HAP-1 (cell line): ENCODE measurements at regions not wholly inside any gene's neighbourhood (a gene's known extent, or its start where the extent isn't known, plus 50 kb on each side); places are given as distances from the start of the nearest gene placed in this dataset.

Experiments used
- DNase-seq, 2 experiments: peaks; one replicate each; pipeline ENCODE4 v3.0.0-alpha.2; 2016 to 2020; ENCODE audit warnings: low spot score in 2 of 2
- H3K27me3 ChIP-seq: fragments of 250-450 bp; sonication (Bioruptor Pico); 2 replicates; pipeline ENCODE4 v1.5.1; 2020; ENCODE audit warnings: low read depth, mild to moderate bottlenecking, moderate library complexity
- H3K36me3 ChIP-seq: fragments of 250-450 bp; sonication (Bioruptor Pico); replicated peaks from 2 replicates; pipeline ENCODE4 v1.5.1; 2020; ENCODE audit warnings: mild to moderate bottlenecking
- H3K4me1 ChIP-seq: fragments of 250-450 bp; sonication (Bioruptor Pico); 2 replicates; pipeline ENCODE4 v1.5.1; 2020; ENCODE audit warnings: mild to moderate bottlenecking
- H3K4me3 ChIP-seq: fragments of 250-450 bp; sonication (Bioruptor Pico); 2 replicates; pipeline ENCODE4 v1.5.1; 2020; ENCODE audit warnings: mild to moderate bottlenecking, moderate library complexity
- H3K9me3 ChIP-seq: fragments of 250-450 bp; sonication (Bioruptor Pico); 2 replicates; pipeline ENCODE4 v1.5.1; 2020; ENCODE audit warnings: mild to moderate bottlenecking, moderate library complexity
- in situ Hi-C: fragments of 300-500 bp; cut with MboI; formaldehyde crosslinking; loops from 3 replicates; pipeline ENCODE4 v1.14.3; 2020; ENCODE audit warnings: low sequenced_read_pairs, inconsistent platforms, mixed read lengths

- H3K36me3 ChIP-seq = no peaks in the 10 kb centered on the region
- no peak for DNase-seq
- H3K4me3 ChIP-seq = no peak overlapping the region
- in situ Hi-C loops = no loop called here
- H3K4me1 ChIP-seq = no peaks in the 10 kb centered on the region
- H3K9me3 ChIP-seq = no peaks in the 10 kb centered on the region; the same call in 1 of the 2 replicates
- H3K27me3 ChIP-seq = no peaks in the 10 kb centered on the region
These were observed 198.7 kb downstream of the CXCL12 start for GRCh38 chr10:44186150-44186549.

- Histone ChIP-seq H3K27me3 (no peaks in the 10 kb centered on the region), H3K4me3 (no peak overlapping the region), H3K9me3 (no peaks in the 10 kb centered on the region), H3K4me1 (no peaks in the 10 kb centered on the region), H3K36me3 (no peaks in the 10 kb centered on the region)
- in situ Hi-C loops = no loop called here
- DNase-seq = no peak
These were observed 199.6 kb downstream of the CXCL12 start for GRCh38 chr10:44185315-44185666.

GRCh38 chr10:44184633-44185314 is 200.1 kb downstream of the CXCL12 start:
- H3K27me3 ChIP-seq = no peaks in the 10 kb centered on the region
- H3K4me3 ChIP-seq = no peak overlapping the region
- in situ Hi-C loops = no loop called here
- H3K36me3 ChIP-seq = no peaks in the 10 kb centered on the region
- DNase-seq = no peak
- no peaks in the 10 kb centered on the region for H3K9me3 ChIP-seq
- no peaks in the 10 kb centered on the region for H3K4me1 ChIP-seq

- Histone ChIP-seq H3K36me3 (no peaks in the 10 kb centered on the region), H3K9me3 (no peaks in the 10 kb centered on the region), H3K4me3 (no peak overlapping the region), H3K27me3 (no peaks in the 10 kb centered on the region), H3K4me1 (no peaks in the 10 kb centered on the region)
- DNase-seq = no peak
- in situ Hi-C loops = no loop called here
These were observed 200.9 kb downstream of the CXCL12 start for GRCh38 chr10:44183667-44184632.

- in situ Hi-C loops = no loop called here
- H3K9me3 ChIP-seq = no peaks in the 10 kb centered on the region
- DNase-seq = no peak
- H3K27me3 ChIP-seq = no peaks in the 10 kb centered on the region
- H3K4me1 ChIP-seq = no peaks in the 10 kb centered on the region
- H3K36me3 ChIP-seq = no peaks in the 10 kb centered on the region
- H3K4me3 ChIP-seq = no peak overlapping the region
These were observed 202.0 kb downstream of the CXCL12 start for GRCh38 chr10:44182909-44183308.

- in situ Hi-C loops = no loop called here
- H3K36me3 ChIP-seq = no peaks in the 10 kb centered on the region
- no peaks in the 10 kb centered on the region for H3K9me3 ChIP-seq
- no peak overlapping the region for H3K4me3 ChIP-seq
- no peaks in the 10 kb centered on the region for H3K4me1 ChIP-seq
- H3K27me3 ChIP-seq = no peaks in the 10 kb centered on the region
- DNase-seq = no peak
These were observed 204.4 kb downstream of the CXCL12 start for GRCh38 chr10:44180321-44181168.

GRCh38 chr10:44178856-44179255 is 206.0 kb downstream of the CXCL12 start:
- Histone ChIP-seq H3K9me3 (no peaks in the 10 kb centered on the region), H3K36me3 (no peaks in the 10 kb centered on the region), H3K4me1 (no peaks in the 10 kb centered on the region), H3K4me3 (no peak overlapping the region), H3K27me3 (no peaks in the 10 kb centered on the region)
- in situ Hi-C loops = no loop called here
- no peak for DNase-seq

- in situ Hi-C loops = no loop called here
- Histone ChIP-seq H3K4me1 (no peaks in the 10 kb centered on the region), H3K4me3 (no peak overlapping the region), H3K27me3 (no peaks in the 10 kb centered on the region), H3K9me3 (no peaks in the 10 kb centered on the region), H3K36me3 (no peaks in the 10 kb centered on the region)
- DNase-seq = no peak
These were observed 206.6 kb downstream of the CXCL12 start for GRCh38 chr10:44178281-44178680.

- no peak overlapping the region for H3K4me3 ChIP-seq
- H3K9me3 ChIP-seq = no peaks in the 10 kb centered on the region
- no peak for DNase-seq
- no peaks in the 10 kb centered on the region for H3K4me1 ChIP-seq
- in situ Hi-C loops = no loop called here
- H3K27me3 ChIP-seq = no peaks in the 10 kb centered on the region
- H3K36me3 ChIP-seq = no peaks in the 10 kb centered on the region
These were observed 207.3 kb downstream of the CXCL12 start for GRCh38 chr10:44177610-44178009.

GRCh38 chr10:44176311-44176710 is 208.6 kb downstream of the CXCL12 start:
- no peaks in the 10 kb centered on the region for H3K27me3 ChIP-seq
- H3K4me3 ChIP-seq = no peak overlapping the region
- no peaks in the 10 kb centered on the region for H3K36me3 ChIP-seq
- H3K9me3 ChIP-seq = no peaks in the 10 kb centered on the region
- no peaks in the 10 kb centered on the region for H3K4me1 ChIP-seq
- no peak for DNase-seq
- in situ Hi-C loops = no loop called here

- no peak for DNase-seq
- H3K4me3 ChIP-seq = no peak overlapping the region
- H3K36me3 ChIP-seq = no peaks in the 10 kb centered on the region
- H3K27me3 ChIP-seq = no peaks in the 10 kb centered on the region
- H3K9me3 ChIP-seq = no peaks in the 10 kb centered on the region
- in situ Hi-C loops = no loop called here
- no peaks in the 10 kb centered on the region for H3K4me1 ChIP-seq
These were observed 211.3 kb downstream of the CXCL12 start for GRCh38 chr10:44173608-44173894.

GRCh38 chr10:44172883-44173607 is 211.9 kb downstream of the CXCL12 start:
- Histone ChIP-seq H3K4me3 (no peak overlapping the region), H3K4me1 (no peaks in the 10 kb centered on the region), H3K9me3 (no peaks in the 10 kb centered on the region), H3K36me3 (no peaks in the 10 kb centered on the region), H3K27me3 (no peaks in the 10 kb centered on the region)
- no peak for DNase-seq
- in situ Hi-C loops = no loop called here

- Histone ChIP-seq H3K4me3 (no peak overlapping the region), H3K9me3 (no peaks in the 10 kb centered on the region), H3K4me1 (no peaks in the 10 kb centered on the region), H3K36me3 (no peaks in the 10 kb centered on the region), H3K27me3 (no peaks in the 10 kb centered on the region)
- DNase-seq = no peak
- in situ Hi-C loops = no loop called here
These were observed 213.1 kb downstream of the CXCL12 start for GRCh38 chr10:44171765-44172164.
